Smooth muscle cell (in vitro differentiated cells): ENCODE measurements at regions not wholly inside any gene's neighbourhood (a gene's known extent, or its start where the extent isn't known, plus 50 kb on each side); places are given as distances from the start of the nearest gene placed in this dataset.

Experiments
- DNase-seq: peaks from one replicate; lab custom pipeline; 2025; ENCODE audit not compliant: unreplicated experiment; lab: John Stamatoyannopoulos, UW
- H2AFZ ChIP-seq: fragments of 200-600 bp; sonication (generic); 2 replicates; pipeline ENCODE4 v1.6.0; 2016; ENCODE audit warnings: antibody characterized with exemption, low read depth, mild to moderate bottlenecking
- H3F3A ChIP-seq: fragments of 200-600 bp; sonication (generic); 2 replicates; pipeline ENCODE4 v1.6.0; 2017; ENCODE audit warnings: antibody characterized with exemption, low read depth
- H3K27ac ChIP-seq: fragments of 200-600 bp; sonication (generic); 2 replicates; pipeline ENCODE4 v1.5.1; 2016; ENCODE audit warnings: low read depth, mild to moderate bottlenecking
- H3K27me3 ChIP-seq: fragments of 200-600 bp; sonication (generic); 2 replicates; pipeline ENCODE4 v1.6.1; 2016; ENCODE audit warnings: low read depth, mild to moderate bottlenecking
- H3K36me3 ChIP-seq: fragments of 200-600 bp; sonication (generic); 2 replicates; pipeline ENCODE4 v1.5.1; 2016; ENCODE audit warnings: low read depth
- H3K4me1 ChIP-seq: fragments of 200-600 bp; sonication (generic); 2 replicates; pipeline ENCODE4 v1.5.1; 2016; ENCODE audit warnings: low read depth
- H3K4me2 ChIP-seq: fragments of 200-600 bp; sonication (generic); 2 replicates; pipeline ENCODE4 v1.6.0; 2016; ENCODE audit warnings: mild to moderate bottlenecking
- H3K4me3 ChIP-seq: fragments of 200-600 bp; sonication (generic); 2 replicates; pipeline ENCODE4 v1.5.1; 2016; ENCODE audit warnings: mild to moderate bottlenecking
- H3K79me2 ChIP-seq: fragments of 200-600 bp; sonication (generic); 2 replicates; pipeline ENCODE4 v1.6.0; 2016; ENCODE audit warnings: low read depth, mild to moderate bottlenecking
- H3K9ac ChIP-seq: fragments of 200-600 bp; sonication (generic); 2 replicates; pipeline ENCODE4 v1.6.0; 2016; ENCODE audit warnings: low read depth
- H3K9me3 ChIP-seq: fragments of 200-600 bp; sonication (generic); replicated peaks from 2 replicates; pipeline ENCODE4 v1.5.1; 2016; ENCODE audit warnings: low read depth
- H4K20me1 ChIP-seq: fragments of 200-600 bp; sonication (generic); 2 replicates; pipeline ENCODE4 v1.6.0; 2016; ENCODE audit warnings: low read depth
- CTCF ChIP-seq: fragments of 200-600 bp; sonication (generic); IDR thresholded peaks from 2 replicates; pipeline ENCODE4 v1.5.1; 2017; ENCODE audit warnings: borderline replicate concordance, mild to moderate bottlenecking, antibody characterized with exemption; ENCODE audit not compliant: insufficient read depth, poor library complexity, severe bottlenecking
- WGBS: methylation state at CpG from one replicate; pipeline ENCODE4 v1.1.7; 2016; ENCODE audit warnings: low lambda C conversion rate; 5-methylcytosine and 5-hydroxymethylcytosine counted together

GRCh38 chr7:25448301-25448700 lies 220.0 kb upstream of the NPVF start:
- WGBS = 97% methylated on average over 2 of the region's 2 CpGs
- Histone ChIP-seq H2AFZ (no peak overlapping the region), H4K20me1 (no peaks in the 10 kb centered on the region), H3K79me2 (no peaks in the 10 kb centered on the region), H3K9me3 (no peaks in the 10 kb centered on the region), H3F3A (no peaks in the 10 kb centered on the region), H3K27ac (no peak overlapping the region), H3K4me3 (no peak overlapping the region), H3K9ac (no peak overlapping the region), H3K36me3 (no peaks in the 10 kb centered on the region), H3K27me3 (peaks cover 4% of the 10 kb centered on the region), H3K4me2 (no peak overlapping the region), H3K4me1 (no peaks in the 10 kb centered on the region)
- DNase-seq = no peak
- TF ChIP-seq CTCF = no peak

- peaks cover 3% of the 10 kb centered on the region for H3F3A ChIP-seq
- WGBS = 87% methylated on average over 4 of the region's 4 CpGs
- no peaks in the 10 kb centered on the region for H3K9me3 ChIP-seq
- H4K20me1 ChIP-seq = no peaks in the 10 kb centered on the region
- peak overlapping the region; percentile 39 for H3K27ac ChIP-seq
- TF ChIP-seq CTCF = no peak
- H3K4me1 ChIP-seq = no peaks in the 10 kb centered on the region
- no peak for DNase-seq
- no peaks in the 10 kb centered on the region for H3K79me2 ChIP-seq
- no peak overlapping the region for H3K9ac ChIP-seq
- H3K4me3 ChIP-seq = no peak overlapping the region
- no peak overlapping the region for H2AFZ ChIP-seq
- H3K36me3 ChIP-seq = no peaks in the 10 kb centered on the region
- peak overlapping the region; percentile 67 for H3K4me2 ChIP-seq
- peaks cover 17% of the 10 kb centered on the region for H3K27me3 ChIP-seq
Measured at GRCh38 chr7:25454020-25454419, 225.7 kb upstream of the NPVF start.

DNA sequence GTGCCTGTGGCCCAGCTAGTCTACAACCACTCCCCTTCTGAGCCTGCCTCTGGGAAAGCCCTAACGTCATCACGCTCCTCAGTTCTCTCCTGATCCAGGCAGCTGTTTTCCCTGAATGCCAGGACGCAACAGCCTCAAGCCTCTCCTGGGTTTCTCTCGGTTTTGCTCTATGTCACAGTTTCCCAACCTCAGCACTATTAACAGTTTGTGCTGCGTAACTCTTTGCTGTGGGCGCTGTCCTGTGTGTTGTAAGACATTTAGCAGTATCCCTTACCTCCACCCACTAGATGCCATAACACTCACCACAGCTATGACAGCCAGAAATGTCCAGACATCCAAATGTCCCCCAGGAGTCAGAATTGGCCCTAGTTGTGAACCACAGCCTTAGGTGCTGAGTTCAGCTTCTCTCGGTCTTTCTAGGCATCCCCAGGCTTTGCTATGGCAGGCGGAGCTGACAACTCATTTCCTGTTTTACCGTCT lies 226.3 kb upstream of the NPVF start:
- Histone ChIP-seq H3K4me2 (peak overlapping the region; percentile 67), H3K9ac (no peak overlapping the region), H3K9me3 (no peaks in the 10 kb centered on the region), H4K20me1 (no peaks in the 10 kb centered on the region), H3K4me3 (no peak overlapping the region), H3K27me3 (peaks cover 20% of the 10 kb centered on the region), H3K36me3 (no peaks in the 10 kb centered on the region), H3K4me1 (no peaks in the 10 kb centered on the region), H3K79me2 (no peaks in the 10 kb centered on the region), H3K27ac (peak overlapping the region; percentile 39), H2AFZ (peak overlapping the region; percentile 59), H3F3A (peaks cover 3% of the 10 kb centered on the region)
- DNase-seq = no peak
- WGBS = 30% methylated on average over 9 of the region's 9 CpGs
- TF ChIP-seq CTCF = no peak

DNA sequence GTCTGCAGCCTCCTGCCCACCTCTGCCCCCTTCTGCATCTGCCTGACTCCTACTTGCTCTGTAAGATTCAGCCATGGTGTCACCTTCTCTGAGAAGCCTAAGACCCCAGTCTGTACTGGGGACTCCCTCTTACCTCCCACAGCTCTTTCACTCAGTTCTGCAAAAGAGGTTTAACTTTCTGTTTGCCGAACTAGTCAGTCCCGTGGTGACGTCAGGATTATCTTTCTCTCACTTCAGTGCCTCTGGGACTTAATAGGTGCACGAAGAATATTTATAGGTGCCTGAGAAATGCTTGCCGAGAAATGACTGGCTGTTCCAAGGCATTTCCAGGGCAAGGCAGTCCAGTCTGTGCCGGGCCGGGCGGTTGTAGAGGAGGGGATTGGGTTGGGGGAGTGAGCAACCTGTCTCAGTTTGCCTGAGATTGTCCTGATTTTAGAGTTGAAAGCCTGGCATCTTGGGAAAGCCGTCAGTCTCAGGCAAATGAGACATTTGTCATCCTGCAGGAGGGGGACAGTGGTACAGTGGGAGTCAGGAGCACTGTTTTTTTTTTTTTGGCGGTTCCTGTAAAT lies 227.5 kb upstream of the NPVF start:
- Histone ChIP-seq H3K79me2 (no peaks in the 10 kb centered on the region), H3K9me3 (no peaks in the 10 kb centered on the region), H3K4me2 (no peak overlapping the region), H3K27me3 (peaks cover 31% of the 10 kb centered on the region), H3K4me1 (no peaks in the 10 kb centered on the region), H3K4me3 (no peak overlapping the region), H3K9ac (no peak overlapping the region), H4K20me1 (no peaks in the 10 kb centered on the region), H3F3A (peaks cover 3% of the 10 kb centered on the region), H2AFZ (no peak overlapping the region), H3K27ac (no peak overlapping the region), H3K36me3 (no peaks in the 10 kb centered on the region)
- TF ChIP-seq CTCF = no peak
- 88% methylated on average over 10 of the region's 10 CpGs for WGBS
- no peak for DNase-seq
